Esophagus squamous epithelium (tissue), 5 donors: ENCODE measurements at regions not wholly inside any gene's neighbourhood (a gene's known extent, or its start where the extent isn't known, plus 50 kb on each side); places are given as distances from the start of the nearest gene placed in this dataset.

Source experiments
- DNase-seq: peaks from one replicate; lab custom pipeline; 2025; lab: John Stamatoyannopoulos, UW
- H3K27ac ChIP-seq, 4 donors: fragments of 200-600 bp; sonication (generic); one replicate each; pipeline ENCODE4 v1.5.1; 2016 to 2019; ENCODE audit warnings: mild to moderate bottlenecking in 1 of 4
- H3K27me3 ChIP-seq, 4 donors: fragments of 200-600 bp; sonication (generic); 1 replicate in 3 of 4; 2 replicates in 1 of 4; pipeline versions ENCODE4 v1.5.1 to v1.6.0; 2017 to 2021; ENCODE audit warnings: antibody characterized with exemption in 1 of 4
- H3K36me3 ChIP-seq, 3 donors: fragments of 200-600 bp; sonication (generic); one replicate each; pipeline ENCODE4 v1.5.1; 2016 to 2019
- H3K4me1 ChIP-seq, 3 donors: fragments of 200-600 bp; sonication (generic); one replicate each; pipeline ENCODE4 v1.5.1; 2017 to 2019
- H3K4me3 ChIP-seq, 4 donors: fragments of 200-600 bp; sonication (generic); 1 replicate in 3 of 4; 2 replicates in 1 of 4; pipeline ENCODE4 v1.5.1; 2016 to 2019; ENCODE audit warnings: mild to moderate bottlenecking in 2 of 4, moderate library complexity in 1 of 4
- H3K9me3 ChIP-seq, 3 donors: fragments of 200-600 bp; sonication (generic); one replicate each; pipeline ENCODE4 v1.5.1; 2016 to 2019
- POLR2A ChIP-seq, 4 donors: fragments of 450-650 bp; IDR thresholded peaks; one replicate each; pipeline ENCODE4 v1.6.1; 2017; ENCODE audit warnings: antibody characterized with exemption in 4 of 4, mild to moderate bottlenecking in 4 of 4, moderate library complexity in 3 of 4
- WGBS, 2 donors: methylation state at CpG; one replicate each; pipeline ENCODE4 v1.1.5; 2018; 5-methylcytosine and 5-hydroxymethylcytosine counted together
- intact Hi-C: fragments of 100-400 bp; cut with DNase I; formaldehyde crosslinking; loops from one replicate; pipeline ENCODE4 v1.15.0; 2022
- TF ChIP-seq, protein P1 (sequence below), 6 experiments: fragments of 450-650 bp in 4 of 6; fragments of 200-600 bp in 2 of 6; sonication (generic) in 2 of 6; IDR thresholded peaks; one replicate each; pipeline ENCODE4 v1.5.1; 2016 to 2019; ENCODE audit warnings: antibody characterized with exemption in 6 of 6, mild to moderate bottlenecking in 4 of 6, moderate library complexity in 4 of 6
- donor health status: DM: yes; HTN: yes; CAD: no.

DNA sequence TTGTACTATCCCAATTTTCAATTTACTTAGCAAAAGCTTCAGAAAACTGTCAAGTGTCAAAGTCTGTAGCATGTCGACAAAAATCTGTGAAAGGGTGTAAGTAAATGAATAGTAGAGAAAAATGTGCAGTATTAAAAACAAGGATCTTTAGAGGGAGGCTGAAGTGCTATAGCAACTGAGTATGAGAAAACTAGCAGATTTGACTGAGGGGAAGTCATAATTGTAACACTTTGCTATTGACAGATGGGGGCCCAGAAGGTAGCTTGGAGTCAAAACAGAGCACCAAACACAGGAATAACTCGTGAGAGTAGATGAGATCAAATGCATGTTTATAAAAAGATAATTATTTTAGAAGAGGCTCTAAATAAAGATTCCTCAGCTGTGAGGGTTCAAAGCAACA lies 657.7 kb downstream of the TMEM182 start:
- DNase-seq: no peak
- Histone ChIP-seq H3K27ac (no peak overlapping the region), H3K9me3 (no peaks in the 10 kb centered on the region), H3K27me3 (no peaks in the 10 kb centered on the region), H3K36me3 (no peaks in the 10 kb centered on the region), H3K4me3 (no peak overlapping the region), H3K4me1 (no peaks in the 10 kb centered on the region)
- intact Hi-C loops: no loop called here
- TF ChIP-seq, protein P1, sequence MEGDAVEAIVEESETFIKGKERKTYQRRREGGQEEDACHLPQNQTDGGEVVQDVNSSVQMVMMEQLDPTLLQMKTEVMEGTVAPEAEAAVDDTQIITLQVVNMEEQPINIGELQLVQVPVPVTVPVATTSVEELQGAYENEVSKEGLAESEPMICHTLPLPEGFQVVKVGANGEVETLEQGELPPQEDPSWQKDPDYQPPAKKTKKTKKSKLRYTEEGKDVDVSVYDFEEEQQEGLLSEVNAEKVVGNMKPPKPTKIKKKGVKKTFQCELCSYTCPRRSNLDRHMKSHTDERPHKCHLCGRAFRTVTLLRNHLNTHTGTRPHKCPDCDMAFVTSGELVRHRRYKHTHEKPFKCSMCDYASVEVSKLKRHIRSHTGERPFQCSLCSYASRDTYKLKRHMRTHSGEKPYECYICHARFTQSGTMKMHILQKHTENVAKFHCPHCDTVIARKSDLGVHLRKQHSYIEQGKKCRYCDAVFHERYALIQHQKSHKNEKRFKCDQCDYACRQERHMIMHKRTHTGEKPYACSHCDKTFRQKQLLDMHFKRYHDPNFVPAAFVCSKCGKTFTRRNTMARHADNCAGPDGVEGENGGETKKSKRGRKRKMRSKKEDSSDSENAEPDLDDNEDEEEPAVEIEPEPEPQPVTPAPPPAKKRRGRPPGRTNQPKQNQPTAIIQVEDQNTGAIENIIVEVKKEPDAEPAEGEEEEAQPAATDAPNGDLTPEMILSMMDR (IDR thresholded peaks at IDR 0.05): no peak
- no peak for TF ChIP-seq POLR2A (IDR thresholded peaks at IDR 0.05)
- 46 to 60% methylated on average over 2 of the region's 2 CpGs for WGBS, 2 donors

- intact Hi-C loops: no loop called here
- H3K36me3 ChIP-seq: no peaks in the 10 kb centered on the region
These were observed 661.3 kb downstream of the TMEM182 start for GRCh38 chr2:103423100-103423499.

GRCh38 chr2:103427567-103427966 lies 665.7 kb downstream of the TMEM182 start:
- intact Hi-C loops: no loop called here
- TF ChIP-seq POLR2A (IDR thresholded peaks at IDR 0.05): no peak
- TF ChIP-seq, protein P1 (IDR thresholded peaks at IDR 0.05): no peak
- H3K36me3 ChIP-seq: no peaks in the 10 kb centered on the region
- no peak for DNase-seq
- no peaks in the 10 kb centered on the region for H3K27me3 ChIP-seq
- H3K4me1 ChIP-seq: no peaks in the 10 kb centered on the region
- no peak overlapping the region for H3K27ac ChIP-seq
- no peak overlapping the region for H3K4me3 ChIP-seq
- H3K9me3 ChIP-seq: no peaks in the 10 kb centered on the region
- WGBS, 2 donors: 87 to 89% methylated on average over 3 of the region's 3 CpGs

More at GRCh38 chr2:103423100-103423499, 661.3 kb downstream of the TMEM182 start:
- no peaks in the 10 kb centered on the region for H3K4me1 ChIP-seq
- WGBS, 2 donors: 68 to 81% methylated on average over 2 of the region's 2 CpGs
- H3K4me3 ChIP-seq: no peak overlapping the region
- no peak overlapping the region for H3K27ac ChIP-seq
- H3K27me3 ChIP-seq: no peaks in the 10 kb centered on the region
- TF ChIP-seq, protein P1 (IDR thresholded peaks at IDR 0.05): no peak
- no peak for TF ChIP-seq POLR2A (IDR thresholded peaks at IDR 0.05)
- H3K9me3 ChIP-seq: no peaks in the 10 kb centered on the region
- DNase-seq: no peak

DNA sequence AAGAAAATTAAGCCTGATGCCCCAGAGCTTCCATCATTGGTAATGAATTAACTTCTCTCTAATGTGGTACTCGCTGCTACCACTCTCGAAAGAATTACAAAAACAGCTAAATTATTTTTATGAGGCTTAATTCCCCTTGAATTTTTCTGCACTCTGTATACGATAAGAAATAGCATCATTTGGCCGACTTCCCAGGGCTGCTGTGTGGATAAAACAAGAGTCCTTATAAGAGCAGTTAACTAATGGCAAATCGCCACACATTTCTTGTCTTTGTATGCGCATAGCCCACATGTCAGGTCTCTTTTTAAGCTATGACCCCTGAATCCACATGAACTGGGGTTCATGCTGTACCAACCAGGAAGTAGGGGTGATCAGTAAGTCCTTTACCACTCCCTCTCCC lies 668.4 kb downstream of the TMEM182 start:
- Histone ChIP-seq H3K9me3 (no peaks in the 10 kb centered on the region), H3K4me3 (no peak overlapping the region), H3K27ac (no peak overlapping the region), H3K4me1 (no peaks in the 10 kb centered on the region), H3K27me3 (no peaks in the 10 kb centered on the region), H3K36me3 (no peaks in the 10 kb centered on the region)
- intact Hi-C loops: no loop called here
- TF ChIP-seq POLR2A (IDR thresholded peaks at IDR 0.05): no peak
- TF ChIP-seq, protein P1 (IDR thresholded peaks at IDR 0.05): no peak
- 64 to 67% methylated on average over 6 of the region's 6 CpGs for WGBS, 2 donors
- DNase-seq: no peak

GRCh38 chr2:103435010-103435409 lies 673.2 kb downstream of the TMEM182 start:
- Histone ChIP-seq H3K27me3 (no peaks in the 10 kb centered on the region), H3K4me3 (no peak overlapping the region), H3K36me3 (no peaks in the 10 kb centered on the region), H3K27ac (no peak overlapping the region), H3K9me3 (no peaks in the 10 kb centered on the region), H3K4me1 (no peaks in the 10 kb centered on the region)
- TF ChIP-seq, protein P1 (IDR thresholded peaks at IDR 0.05): no peak
- TF ChIP-seq POLR2A (IDR thresholded peaks at IDR 0.05): no peak
- 30 to 49% methylated on average over 3 of the region's 3 CpGs for WGBS, 2 donors
- no peak for DNase-seq
- intact Hi-C loops: no loop called here
